HG02840 (cell line): ENCODE measurements at regions not wholly inside any gene's neighbourhood (a gene's known extent, or its start where the extent isn't known, plus 50 kb on each side); places are given as distances from the start of the nearest gene placed in this dataset.
"Not testable (repeated sequence)": the region's sequence is repeated elsewhere in the genome, so short reads cannot be mapped to it uniquely, and the experiment has no call there.

ENCODE experiments used
- ATAC-seq: cut with Tn5 transposase; IDR thresholded peaks from one replicate; pipeline ENCODE4 v1.9.1; 2021; ENCODE audit warnings: mild to moderate bottlenecking, moderate library complexity, moderate number of reproducible peaks; ENCODE audit not compliant: unreplicated experiment, low FRiP score

- ATAC-seq = no peak
Observed at GRCh38 chr20:48339190-48339985, 488.4 kb downstream of the PREX1 start.

- no peak for ATAC-seq
Observed at GRCh38 chr20:48338717-48339116, 489.1 kb downstream of the PREX1 start.

GRCh38 chr20:48336597-48336996 is 491.2 kb downstream of the PREX1 start:
- no peak for ATAC-seq

DNA sequence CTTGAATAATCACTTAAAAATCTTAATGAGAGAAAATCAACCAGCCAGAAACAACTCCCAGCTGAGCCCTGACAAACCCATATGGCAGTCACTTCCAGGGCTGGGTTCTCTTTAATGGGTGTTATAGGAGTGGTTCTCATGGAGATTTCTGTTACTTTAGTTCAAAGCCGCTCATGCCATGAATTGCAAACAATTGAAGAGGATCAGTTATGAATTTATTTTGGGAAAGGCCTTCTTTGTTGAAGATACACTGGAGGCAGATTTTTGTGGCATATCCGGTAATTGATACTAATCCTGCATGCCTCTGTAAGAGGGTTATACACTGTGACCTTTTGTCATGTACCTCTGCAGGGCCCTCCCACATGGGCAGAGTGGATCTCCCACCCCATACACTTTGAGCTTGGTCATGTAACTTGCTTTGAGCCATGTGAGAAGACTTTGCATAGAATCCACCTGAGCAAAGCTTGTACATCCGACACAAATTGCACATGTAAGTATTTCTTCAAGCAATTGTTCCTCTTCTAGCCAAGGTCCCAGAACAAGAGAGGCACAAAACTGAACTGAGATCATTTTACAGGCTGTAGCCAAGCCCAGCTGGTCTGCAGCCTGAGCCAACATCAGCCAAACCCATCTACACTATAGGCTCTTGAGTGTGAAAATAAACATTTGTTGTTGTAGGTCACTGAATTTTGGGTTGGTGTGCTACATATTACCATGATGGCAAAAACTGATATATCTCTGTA is 492.3 kb downstream of the PREX1 start:
- ATAC-seq = no peak

DNA sequence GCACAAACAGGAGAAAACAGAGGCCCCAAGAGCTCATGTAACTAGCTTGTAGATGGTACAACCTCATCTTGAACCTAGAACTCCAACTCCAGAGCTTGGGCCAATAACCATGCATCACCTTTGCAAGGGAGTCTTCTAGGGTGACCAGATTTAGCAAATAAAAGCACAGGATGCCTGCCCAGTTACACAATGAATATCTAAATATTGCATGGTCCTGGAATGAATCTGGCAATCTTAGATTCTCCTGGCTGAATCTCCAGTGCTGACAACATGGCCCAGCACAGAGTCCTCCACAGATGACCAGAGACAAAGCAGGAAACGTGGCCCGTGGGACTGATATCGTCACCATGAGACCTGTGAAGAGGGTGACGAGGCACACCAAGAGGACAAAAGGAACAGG is 494.1 kb downstream of the PREX1 start:
- ATAC-seq = no peak

GRCh38 chr20:48332555-48332954 is 495.2 kb downstream of the PREX1 start:
- no peak for ATAC-seq

- no peak for ATAC-seq
Observed at GRCh38 chr20:48331518-48332286, 496.1 kb downstream of the PREX1 start.

GRCh38 chr20:48329676-48330664 is 497.8 kb downstream of the PREX1 start:
- ATAC-seq = no peak

DNA sequence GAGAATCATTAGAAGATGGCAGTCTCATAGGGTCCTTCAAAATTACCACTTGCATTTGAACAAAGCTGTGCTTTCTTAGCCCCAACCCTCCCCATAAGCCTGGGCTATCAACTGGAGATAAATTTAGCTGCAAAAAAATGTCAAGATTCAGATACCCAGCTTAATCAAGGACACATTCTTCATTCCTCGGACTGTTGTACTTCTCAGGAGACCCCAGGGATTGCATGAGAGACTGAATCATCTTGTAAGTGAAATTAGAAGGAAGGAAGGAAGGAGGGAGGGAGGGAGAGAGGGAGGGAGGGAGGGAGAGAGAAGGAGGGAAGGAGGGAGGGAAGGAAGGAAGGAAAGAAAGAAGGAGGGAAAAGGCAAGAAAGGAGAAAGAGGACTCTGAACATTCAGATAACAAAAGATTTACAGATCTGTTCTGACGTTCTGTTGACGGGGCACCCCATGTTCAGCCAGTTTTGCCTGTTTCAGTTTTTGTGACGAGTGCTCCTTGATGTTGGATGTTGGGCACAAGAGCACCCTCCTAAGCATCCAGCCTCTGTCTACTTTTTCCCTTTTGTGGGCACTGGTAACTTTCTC is 498.7 kb downstream of the PREX1 start:
- no peak for ATAC-seq

DNA sequence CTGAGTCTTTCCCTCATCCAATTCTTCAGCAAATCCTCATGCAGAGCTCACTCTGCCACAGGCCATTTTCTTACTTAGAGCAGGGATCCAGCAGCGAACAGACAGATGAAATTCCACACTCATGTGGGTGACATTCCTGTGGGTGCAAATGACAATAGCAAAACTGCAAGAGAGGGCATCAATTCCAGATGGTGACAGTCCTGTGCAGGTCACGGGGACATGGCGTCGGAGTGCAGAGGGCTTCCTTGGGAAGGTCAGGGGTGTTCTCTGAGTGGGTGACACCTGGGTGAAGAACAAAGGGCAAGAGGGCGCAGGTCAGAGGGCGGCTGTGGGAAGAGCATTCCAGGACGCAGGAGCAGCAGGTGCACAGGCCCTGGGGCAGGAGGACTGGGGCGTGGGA is 500.0 kb downstream of the PREX1 start:
- not testable (repeated sequence) for ATAC-seq

- ATAC-seq = no peak
Observed at GRCh38 chr20:48326868-48327267, 500.9 kb downstream of the PREX1 start.

GRCh38 chr20:48326434-48326691 is 501.4 kb downstream of the PREX1 start:
- no peak for ATAC-seq

GRCh38 chr20:48325656-48326433 is 502.0 kb downstream of the PREX1 start:
- no peak for ATAC-seq

DNA sequence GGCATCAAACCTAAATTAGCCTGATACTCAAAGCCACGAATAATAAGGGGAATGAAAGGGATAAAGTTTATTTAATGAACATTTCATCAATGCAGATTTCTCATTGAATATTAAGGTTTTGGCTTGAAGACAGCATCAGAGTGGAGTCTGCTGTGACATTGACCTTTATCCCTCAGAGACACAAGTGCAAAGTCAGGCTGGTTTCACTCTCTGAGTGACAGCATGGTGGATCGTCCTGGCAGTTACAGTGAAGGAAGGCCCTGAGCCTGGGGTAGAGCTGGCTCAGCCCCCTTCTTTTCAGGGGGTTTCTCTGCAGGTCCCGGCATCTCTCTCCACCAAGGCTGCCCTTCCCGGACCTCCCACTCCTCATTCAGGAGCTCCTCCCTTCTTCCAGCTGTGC is 503.1 kb downstream of the PREX1 start:
- ATAC-seq = no peak

GRCh38 chr20:48321271-48321670 is 506.5 kb downstream of the PREX1 start:
- ATAC-seq = no peak

- ATAC-seq = no peak
Observed at GRCh38 chr20:48319943-48320584, 507.7 kb downstream of the PREX1 start.

DNA sequence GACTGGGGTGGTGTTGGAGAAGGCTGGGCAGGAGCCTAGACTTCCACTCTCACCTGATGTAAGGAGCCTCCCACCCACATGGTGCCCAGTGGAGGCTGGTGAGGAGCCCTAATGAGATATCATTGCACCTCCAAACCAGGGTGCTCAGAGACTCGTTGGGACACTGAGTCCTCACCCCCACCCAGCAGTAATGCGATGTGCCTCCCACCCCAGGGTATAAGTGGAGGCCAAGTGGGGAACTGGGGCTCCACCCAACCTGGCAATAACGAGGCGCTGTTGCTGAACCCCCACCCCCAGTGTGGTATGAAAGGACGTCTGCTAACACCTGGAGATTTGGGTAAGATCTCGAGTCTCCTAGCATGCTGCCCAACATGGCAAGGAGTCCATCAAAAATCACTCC is 510.2 kb downstream of the PREX1 start:
- no peak for ATAC-seq

- no peak for ATAC-seq
Observed at GRCh38 chr20:48314925-48315592, 512.7 kb downstream of the PREX1 start.
